GM23338 (cell line): ENCODE measurements at regions not wholly inside any gene's neighbourhood (a gene's known extent, or its start where the extent isn't known, plus 50 kb on each side); places are given as distances from the start of the nearest gene placed in this dataset.

Experiments used
- ATAC-seq: fragments of 200-7000 bp; cut with Tn5 transposase; 3 replicates; pipeline ENCODE4 v1.9.1; 2020
- DNase-seq: peaks from one replicate; pipeline ENCODE4 v3.0.0-alpha.2; 2015; ENCODE audit warnings: low spot score
- H2AFZ ChIP-seq: fragments of 200-600 bp; sonication (generic); 2 replicates; pipeline ENCODE4 v1.8.0; 2016; ENCODE audit warnings: antibody characterized with exemption, mild to moderate bottlenecking, moderate library complexity
- H3F3A ChIP-seq: fragments of 200-600 bp; sonication (generic); replicated peaks from 2 replicates; pipeline ENCODE4 v1.8.0; 2017; ENCODE audit warnings: antibody characterized with exemption, mixed run types, low read depth
- H3K27ac ChIP-seq: fragments of 200-600 bp; sonication (generic); 2 replicates; pipeline ENCODE4 v1.6.1; 2016; ENCODE audit warnings: low read depth
- H3K27me3 ChIP-seq: fragments of 200-600 bp; sonication (generic); 2 replicates; pipeline ENCODE4 v1.8.0; 2016; ENCODE audit warnings: mild to moderate bottlenecking, mixed run types, moderate library complexity; ENCODE audit not compliant: insufficient read depth
- H3K36me3 ChIP-seq: fragments of 200-600 bp; sonication (generic); 2 replicates; pipeline ENCODE4 v1.8.0; 2016; ENCODE audit warnings: mild to moderate bottlenecking; ENCODE audit not compliant: insufficient read depth
- H3K4me1 ChIP-seq: fragments of 200-600 bp; sonication (generic); 2 replicates; pipeline ENCODE4 v1.8.0; 2016; ENCODE audit warnings: mild to moderate bottlenecking, moderate library complexity; ENCODE audit not compliant: insufficient read depth
- H3K4me2 ChIP-seq: fragments of 200-600 bp; sonication (generic); 2 replicates; pipeline ENCODE4 v1.7.1; 2017; ENCODE audit warnings: mixed run types
- H3K4me3 ChIP-seq: fragments of 200-600 bp; sonication (generic); 2 replicates; pipeline ENCODE4 v1.6.1; 2016; ENCODE audit warnings: mixed run types
- H3K79me2 ChIP-seq: fragments of 200-600 bp; sonication (generic); replicated peaks from 2 replicates; pipeline ENCODE4 v1.8.0; 2017; ENCODE audit warnings: mild to moderate bottlenecking; ENCODE audit not compliant: insufficient read depth
- H3K9me2 ChIP-seq: fragments of 200-600 bp; sonication (generic); 2 replicates; pipeline ENCODE4 v1.8.0; 2017; ENCODE audit not compliant: insufficient read depth
- H4K20me1 ChIP-seq: fragments of 200-600 bp; sonication (generic); replicated peaks from 2 replicates; pipeline ENCODE4 v1.8.0; 2017; ENCODE audit warnings: mild to moderate bottlenecking; ENCODE audit not compliant: insufficient read depth
- H3K27ac Mint-ChIP-seq: 2 replicates; pipeline ENCODE4 v1.8.0; 2020; ENCODE audit warnings: inconsistent platforms, mild to moderate bottlenecking, moderate library complexity, mixed read lengths
- H3K27me3 Mint-ChIP-seq: 3 replicates; pipeline ENCODE4 v1.8.0; 2022; ENCODE audit warnings: low read depth, mild to moderate bottlenecking, moderate library complexity, mixed read lengths, inconsistent platforms; ENCODE audit not compliant: insufficient read depth, poor library complexity
- H3K36me3 Mint-ChIP-seq: 3 replicates; pipeline ENCODE4 v1.8.0; 2021; ENCODE audit warnings: low read depth, mild to moderate bottlenecking, inconsistent platforms, moderate library complexity, mixed read lengths
- H3K4me1 Mint-ChIP-seq: 3 replicates; pipeline ENCODE4 v1.8.0; 2020; ENCODE audit warnings: mild to moderate bottlenecking, inconsistent platforms, mixed read lengths
- H3K4me3 Mint-ChIP-seq: 3 replicates; pipeline ENCODE4 v1.8.0; 2021; ENCODE audit warnings: moderate library complexity, mild to moderate bottlenecking, inconsistent platforms, mixed read lengths
- H3K9me3 Mint-ChIP-seq: 3 replicates; pipeline ENCODE4 v1.8.0; 2020; ENCODE audit warnings: moderate library complexity, mild to moderate bottlenecking, inconsistent platforms, mixed read lengths
- CREB1 ChIP-seq: fragments of 250-450 bp; sonication (Bioruptor Pico); IDR thresholded peaks from 2 replicates; pipeline ENCODE4 v1.5.0; 2020; ENCODE audit warnings: low read depth, mild to moderate bottlenecking, moderate library complexity
- EZH2 ChIP-seq: fragments of 200-600 bp; sonication (generic); IDR thresholded peaks from one replicate; pipeline ENCODE4 v1.8.0; 2017; ENCODE audit warnings: antibody characterized with exemption, mild to moderate bottlenecking, low read depth; ENCODE audit not compliant: unreplicated experiment
- EZH2phosphoT487 ChIP-seq: fragments of 200-600 bp; sonication (generic); IDR thresholded peaks from one replicate; pipeline ENCODE4 v1.8.1; 2018; ENCODE audit warnings: antibody characterized with exemption; ENCODE audit not compliant: unreplicated experiment
- JUNB ChIP-seq: IDR thresholded peaks from one replicate; pipeline ENCODE4 v1.6.1; 2016; ENCODE audit warnings: antibody characterized with exemption; ENCODE audit not compliant: unreplicated experiment
- NANOG ChIP-seq: IDR thresholded peaks from 2 replicates; pipeline ENCODE4 v1.6.1; 2016; ENCODE audit warnings: antibody characterized with exemption, borderline replicate concordance
- POLR2AphosphoS5 ChIP-seq: IDR thresholded peaks from 2 replicates; pipeline ENCODE4 v1.6.1; 2016; ENCODE audit warnings: antibody characterized with exemption, low read depth
- REST ChIP-seq: IDR thresholded peaks from one replicate; pipeline ENCODE4 v1.6.1; 2018; ENCODE audit warnings: antibody characterized with exemption; ENCODE audit not compliant: unreplicated experiment
- STAT1 ChIP-seq: IDR thresholded peaks from one replicate; pipeline ENCODE4 v1.6.1; 2016; ENCODE audit warnings: antibody characterized with exemption; ENCODE audit not compliant: unreplicated experiment
- ZNF114 ChIP-seq: fragments of 250-450 bp; sonication (Bioruptor Pico); IDR thresholded peaks from 2 replicates; pipeline ENCODE4 v1.5.0; 2020; ENCODE audit warnings: mild to moderate bottlenecking, moderate library complexity
- ZNF331 ChIP-seq: fragments of 250-450 bp; sonication (Bioruptor Pico); IDR thresholded peaks from 2 replicates; pipeline ENCODE4 v1.5.0; 2020; ENCODE audit warnings: low read depth, mild to moderate bottlenecking, moderate library complexity
- TF ChIP-seq, protein P1 (sequence below): IDR thresholded peaks from 2 replicates; pipeline ENCODE4 v1.6.1; 2016; ENCODE audit warnings: antibody characterized with exemption
- TF ChIP-seq, protein P2 (sequence below), 2 experiments: fragments of 200-600 bp in 1 of 2; sonication (generic) in 1 of 2; conservative IDR thresholded peaks; 2 replicates each; pipeline versions ENCODE4 v1.5.1 to v1.6.1; 2016 to 2017; ENCODE audit warnings: antibody characterized with exemption in 2 of 2, low read depth in 2 of 2, mild to moderate bottlenecking in 2 of 2, moderate library complexity in 1 of 2

DNA sequence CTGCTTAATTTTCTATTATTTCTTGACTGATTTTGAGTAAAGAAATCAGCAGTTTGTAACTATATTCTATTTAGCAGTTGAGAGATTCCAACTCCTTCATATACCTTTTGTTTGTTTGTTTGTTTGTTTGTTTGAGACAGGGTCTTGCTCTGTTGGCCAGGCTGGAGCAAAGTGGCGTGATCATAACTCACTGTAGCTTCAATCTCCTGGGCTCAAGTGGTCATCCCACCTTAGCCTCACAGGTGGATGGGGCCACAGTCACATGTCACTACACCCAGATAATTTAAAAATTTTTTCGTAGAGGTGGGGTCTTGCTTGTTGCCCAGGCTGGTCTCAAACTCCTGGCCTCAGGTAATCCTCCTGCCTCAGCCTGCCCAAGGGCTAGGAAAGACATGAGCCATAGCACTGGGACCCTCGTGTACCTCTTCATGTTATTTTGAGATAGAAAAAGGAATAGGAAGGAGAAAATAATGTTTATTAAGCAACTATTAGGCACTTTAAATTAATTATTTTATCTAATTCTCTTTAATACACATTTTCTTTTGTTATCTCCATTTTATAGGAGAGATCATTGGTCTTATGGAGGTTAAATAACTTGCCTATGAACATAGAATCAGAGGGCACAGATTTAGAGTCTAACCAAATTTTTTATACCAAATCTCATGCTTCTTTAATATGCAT lies 133.0 kb downstream of the ZNF608 start:
- Mint-ChIP-seq H3K27ac (no peak overlapping the region), H3K36me3 (peaks cover 5% of the 10 kb centered on the region; the same call in 1 of the 3 replicates), H3K9me3 (no peaks in the 10 kb centered on the region), H3K4me3 (no peak overlapping the region), H3K4me1 (peaks cover 11% of the 10 kb centered on the region; the same call in 2 of the 3 replicates), H3K27me3 (peaks cover 3% of the 10 kb centered on the region)
- Histone ChIP-seq H3K4me3 (no peak overlapping the region), H3K4me1 (no peaks in the 10 kb centered on the region), H3K27me3 (no peaks in the 10 kb centered on the region), H3K9me2 (peaks cover 8% of the 10 kb centered on the region; the same call in 1 of the 2 replicates), H4K20me1 (no peaks in the 10 kb centered on the region), H3K27ac (no peak overlapping the region), H3K4me2 (no peak overlapping the region), H3K79me2 (no peaks in the 10 kb centered on the region), H3F3A (no peaks in the 10 kb centered on the region), H3K36me3 (no peaks in the 10 kb centered on the region), H2AFZ (no peak overlapping the region)
- DNase-seq (no peak), ATAC-seq (no peak)
- TF ChIP-seq ZNF331 = no peak
- no peak for TF ChIP-seq EZH2phosphoT487
- TF ChIP-seq STAT1 = no peak

DNA sequence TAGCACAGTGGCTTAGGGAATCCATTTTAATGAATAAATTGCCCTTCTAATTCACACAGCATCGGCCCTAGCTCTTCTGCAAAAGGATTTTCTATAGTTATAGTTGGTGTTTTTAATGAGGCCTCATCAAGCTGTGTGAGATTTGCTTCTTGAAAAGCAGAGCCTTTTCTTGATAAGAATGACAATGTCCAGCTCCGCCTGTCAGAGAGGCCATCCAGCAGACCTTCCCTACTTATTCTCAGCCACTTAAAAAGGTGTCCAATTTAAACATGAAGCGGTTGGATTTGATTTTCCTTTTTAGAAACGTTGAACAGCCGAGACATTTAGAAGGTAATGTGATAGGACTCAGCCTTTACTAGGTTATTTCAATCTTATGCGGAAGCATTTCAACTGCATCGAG lies 134.4 kb downstream of the ZNF608 start:
- no peak overlapping the region for H3K4me3 Mint-ChIP-seq
- Histone ChIP-seq H4K20me1 (no peaks in the 10 kb centered on the region), H2AFZ (no peak overlapping the region), H3K4me1 (no peaks in the 10 kb centered on the region), H3K4me3 (no peak overlapping the region), H3K9me2 (peaks cover 8% of the 10 kb centered on the region; the same call in 1 of the 2 replicates), H3K27ac (no peak overlapping the region), H3F3A (no peaks in the 10 kb centered on the region), H3K4me2 (no peak overlapping the region), H3K79me2 (no peaks in the 10 kb centered on the region), H3K36me3 (no peaks in the 10 kb centered on the region), H3K27me3 (no peaks in the 10 kb centered on the region)
- no peak overlapping the region for H3K27ac Mint-ChIP-seq
- H3K27me3 Mint-ChIP-seq = peaks cover 3% of the 10 kb centered on the region
- DNase-seq (no peak), ATAC-seq (no peak)
- no peaks in the 10 kb centered on the region for H3K9me3 Mint-ChIP-seq
- H3K36me3 Mint-ChIP-seq = peaks cover 7% of the 10 kb centered on the region; the same call in 1 of the 3 replicates
- H3K4me1 Mint-ChIP-seq = peaks cover 8% of the 10 kb centered on the region; the same call in 2 of the 3 replicates
- TF ChIP-seq EZH2phosphoT487 = no peak
- TF ChIP-seq, protein P1, sequence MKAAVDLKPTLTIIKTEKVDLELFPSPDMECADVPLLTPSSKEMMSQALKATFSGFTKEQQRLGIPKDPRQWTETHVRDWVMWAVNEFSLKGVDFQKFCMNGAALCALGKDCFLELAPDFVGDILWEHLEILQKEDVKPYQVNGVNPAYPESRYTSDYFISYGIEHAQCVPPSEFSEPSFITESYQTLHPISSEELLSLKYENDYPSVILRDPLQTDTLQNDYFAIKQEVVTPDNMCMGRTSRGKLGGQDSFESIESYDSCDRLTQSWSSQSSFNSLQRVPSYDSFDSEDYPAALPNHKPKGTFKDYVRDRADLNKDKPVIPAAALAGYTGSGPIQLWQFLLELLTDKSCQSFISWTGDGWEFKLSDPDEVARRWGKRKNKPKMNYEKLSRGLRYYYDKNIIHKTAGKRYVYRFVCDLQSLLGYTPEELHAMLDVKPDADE = no peak
- no peak for TF ChIP-seq JUNB
- TF ChIP-seq EZH2 = no peak
- TF ChIP-seq STAT1 = no peak
- TF ChIP-seq ZNF331 = no peak
- TF ChIP-seq CREB1 (CRISPR knock-in tag) = no peak
- TF ChIP-seq REST = no peak
- TF ChIP-seq, protein P2, sequence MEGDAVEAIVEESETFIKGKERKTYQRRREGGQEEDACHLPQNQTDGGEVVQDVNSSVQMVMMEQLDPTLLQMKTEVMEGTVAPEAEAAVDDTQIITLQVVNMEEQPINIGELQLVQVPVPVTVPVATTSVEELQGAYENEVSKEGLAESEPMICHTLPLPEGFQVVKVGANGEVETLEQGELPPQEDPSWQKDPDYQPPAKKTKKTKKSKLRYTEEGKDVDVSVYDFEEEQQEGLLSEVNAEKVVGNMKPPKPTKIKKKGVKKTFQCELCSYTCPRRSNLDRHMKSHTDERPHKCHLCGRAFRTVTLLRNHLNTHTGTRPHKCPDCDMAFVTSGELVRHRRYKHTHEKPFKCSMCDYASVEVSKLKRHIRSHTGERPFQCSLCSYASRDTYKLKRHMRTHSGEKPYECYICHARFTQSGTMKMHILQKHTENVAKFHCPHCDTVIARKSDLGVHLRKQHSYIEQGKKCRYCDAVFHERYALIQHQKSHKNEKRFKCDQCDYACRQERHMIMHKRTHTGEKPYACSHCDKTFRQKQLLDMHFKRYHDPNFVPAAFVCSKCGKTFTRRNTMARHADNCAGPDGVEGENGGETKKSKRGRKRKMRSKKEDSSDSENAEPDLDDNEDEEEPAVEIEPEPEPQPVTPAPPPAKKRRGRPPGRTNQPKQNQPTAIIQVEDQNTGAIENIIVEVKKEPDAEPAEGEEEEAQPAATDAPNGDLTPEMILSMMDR (conservative IDR thresholded peaks at IDR 0.05; ENCODE audit: low read depth in 2 of 2) = no peak
- no peak for TF ChIP-seq ZNF114 (CRISPR knock-in tag)
- no peak for TF ChIP-seq POLR2AphosphoS5
- TF ChIP-seq NANOG = no peak
